ENCODE measurements at regions not wholly inside any gene's neighbourhood (a gene's known extent, or its start where the extent isn't known, plus 50 kb on each side); places are given as distances from the start of the nearest gene placed in this dataset.

DNA sequence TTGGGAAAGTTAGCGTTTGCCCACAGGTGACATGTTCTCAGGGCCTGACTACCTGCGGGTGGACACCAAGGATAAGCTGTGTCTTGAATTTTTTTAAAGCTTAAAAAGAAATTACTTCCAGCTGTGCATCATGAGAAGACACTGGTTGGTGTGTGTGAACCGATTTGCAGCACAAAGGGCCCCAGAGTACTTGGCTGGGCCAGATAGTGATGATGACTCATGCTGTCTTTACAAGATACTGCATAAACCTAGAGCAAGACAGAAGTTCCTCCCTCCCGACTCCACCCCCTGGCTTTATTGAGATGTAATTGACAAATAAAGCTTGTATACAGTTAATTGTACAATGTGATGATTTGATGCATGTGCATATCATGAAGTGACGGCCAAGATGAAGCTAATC is 212.8 kb downstream of the NXNL2 start:
- CTCF ChIA-PET, result no interaction called here
- Mint-ChIP-seq H3K4me1 (no peaks in the 10 kb centered on the region), H3K4me3 (no peak overlapping the region), H3K27ac (no peak overlapping the region), H3K36me3 (ENCODE audit: low read depth) (no peaks in the 10 kb centered on the region), H3K9me3 (peaks cover 5% of the 10 kb centered on the region), H3K27me3 (peaks cover 2% of the 10 kb centered on the region)
- no peak for DNase-seq
- POLR2A ChIA-PET, result no interaction called here
- intact Hi-C loops (cut with micrococcal nuclease), result no loop called here
- ATAC-seq (ENCODE audit: low read depth), result no peak
- TF ChIP-seq, protein P1, sequence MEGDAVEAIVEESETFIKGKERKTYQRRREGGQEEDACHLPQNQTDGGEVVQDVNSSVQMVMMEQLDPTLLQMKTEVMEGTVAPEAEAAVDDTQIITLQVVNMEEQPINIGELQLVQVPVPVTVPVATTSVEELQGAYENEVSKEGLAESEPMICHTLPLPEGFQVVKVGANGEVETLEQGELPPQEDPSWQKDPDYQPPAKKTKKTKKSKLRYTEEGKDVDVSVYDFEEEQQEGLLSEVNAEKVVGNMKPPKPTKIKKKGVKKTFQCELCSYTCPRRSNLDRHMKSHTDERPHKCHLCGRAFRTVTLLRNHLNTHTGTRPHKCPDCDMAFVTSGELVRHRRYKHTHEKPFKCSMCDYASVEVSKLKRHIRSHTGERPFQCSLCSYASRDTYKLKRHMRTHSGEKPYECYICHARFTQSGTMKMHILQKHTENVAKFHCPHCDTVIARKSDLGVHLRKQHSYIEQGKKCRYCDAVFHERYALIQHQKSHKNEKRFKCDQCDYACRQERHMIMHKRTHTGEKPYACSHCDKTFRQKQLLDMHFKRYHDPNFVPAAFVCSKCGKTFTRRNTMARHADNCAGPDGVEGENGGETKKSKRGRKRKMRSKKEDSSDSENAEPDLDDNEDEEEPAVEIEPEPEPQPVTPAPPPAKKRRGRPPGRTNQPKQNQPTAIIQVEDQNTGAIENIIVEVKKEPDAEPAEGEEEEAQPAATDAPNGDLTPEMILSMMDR (IDR thresholded peaks at IDR 0.05), result no peak

DNA sequence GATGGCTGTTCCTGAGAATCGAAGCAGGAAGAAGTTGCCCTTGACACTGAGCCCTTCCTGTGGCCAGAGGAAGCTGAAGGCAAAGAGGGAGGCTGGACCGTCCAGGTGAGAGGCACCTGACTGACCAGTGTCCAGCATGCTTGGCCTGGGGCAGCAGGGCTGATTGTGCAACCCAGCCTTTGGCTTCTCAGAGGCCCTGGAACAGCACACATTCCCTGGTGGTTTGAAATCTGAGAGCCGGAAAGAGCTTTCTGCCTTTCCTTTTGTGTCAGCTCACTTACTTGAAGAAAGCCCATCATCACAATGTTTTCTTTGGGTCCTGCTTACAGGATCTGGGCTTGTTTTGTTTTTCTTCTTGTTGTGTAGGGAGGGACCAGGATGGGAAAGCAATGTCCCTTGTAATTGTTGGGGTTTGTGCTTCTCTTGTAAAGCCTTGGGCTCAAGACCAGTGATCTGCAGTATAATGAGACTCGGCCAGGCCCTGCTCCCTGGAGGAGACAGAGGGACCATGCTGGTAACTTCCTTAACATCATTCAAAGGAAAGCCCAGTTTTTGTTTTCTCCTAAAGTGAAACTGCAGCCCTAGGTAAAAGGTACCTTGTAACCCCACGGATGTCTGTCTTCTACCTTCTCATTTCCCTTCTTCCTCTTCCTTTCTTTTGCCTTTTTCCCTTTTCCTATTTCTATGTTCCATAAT is 213.7 kb downstream of the NXNL2 start:
- Mint-ChIP-seq H3K27ac (no peak overlapping the region), H3K4me1 (no peaks in the 10 kb centered on the region), H3K27me3 (peaks cover 2% of the 10 kb centered on the region), H3K4me3 (no peak overlapping the region), H3K9me3 (peaks cover 5% of the 10 kb centered on the region), H3K36me3 (ENCODE audit: low read depth) (no peaks in the 10 kb centered on the region)
- CTCF ChIA-PET, result no interaction called here
- TF ChIP-seq, protein P1 (IDR thresholded peaks at IDR 0.05), result no peak
- POLR2A ChIA-PET, result no interaction called here
- intact Hi-C loops (cut with micrococcal nuclease), result no loop called here
- no peak for ATAC-seq (ENCODE audit: low read depth)
- DNase-seq, result no peak

DNA sequence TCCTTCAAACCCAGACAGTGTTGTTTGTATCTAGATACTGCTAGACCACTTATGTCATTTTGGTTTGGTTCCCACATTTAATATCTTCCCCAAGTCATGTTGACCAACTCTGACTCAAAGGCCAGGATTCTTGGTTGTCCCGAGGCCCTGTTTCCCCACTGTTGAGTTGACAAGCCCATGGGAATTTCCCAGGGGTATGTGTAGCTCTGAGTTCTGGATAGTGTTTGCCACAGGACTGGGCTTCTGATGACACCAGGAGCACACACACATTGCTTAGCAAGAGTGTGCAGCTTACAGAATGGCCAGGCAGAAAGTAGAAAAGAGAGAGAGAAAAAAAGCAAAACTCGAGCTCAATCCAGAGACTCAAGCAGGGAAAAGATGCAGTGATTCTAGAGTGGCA is 214.4 kb downstream of the NXNL2 start:
- intact Hi-C loops (cut with micrococcal nuclease), result no loop called here
- Mint-ChIP-seq H3K9me3 (peaks cover 5% of the 10 kb centered on the region), H3K27ac (no peak overlapping the region), H3K36me3 (ENCODE audit: low read depth) (no peaks in the 10 kb centered on the region), H3K4me3 (no peak overlapping the region), H3K27me3 (peaks cover 2% of the 10 kb centered on the region), H3K4me1 (no peaks in the 10 kb centered on the region)
- TF ChIP-seq, protein P1 (IDR thresholded peaks at IDR 0.05), result no peak
- ATAC-seq (ENCODE audit: low read depth) (no peak), DNase-seq (no peak)
- POLR2A ChIA-PET, result no interaction called here
- CTCF ChIA-PET, result no interaction called here

DNA sequence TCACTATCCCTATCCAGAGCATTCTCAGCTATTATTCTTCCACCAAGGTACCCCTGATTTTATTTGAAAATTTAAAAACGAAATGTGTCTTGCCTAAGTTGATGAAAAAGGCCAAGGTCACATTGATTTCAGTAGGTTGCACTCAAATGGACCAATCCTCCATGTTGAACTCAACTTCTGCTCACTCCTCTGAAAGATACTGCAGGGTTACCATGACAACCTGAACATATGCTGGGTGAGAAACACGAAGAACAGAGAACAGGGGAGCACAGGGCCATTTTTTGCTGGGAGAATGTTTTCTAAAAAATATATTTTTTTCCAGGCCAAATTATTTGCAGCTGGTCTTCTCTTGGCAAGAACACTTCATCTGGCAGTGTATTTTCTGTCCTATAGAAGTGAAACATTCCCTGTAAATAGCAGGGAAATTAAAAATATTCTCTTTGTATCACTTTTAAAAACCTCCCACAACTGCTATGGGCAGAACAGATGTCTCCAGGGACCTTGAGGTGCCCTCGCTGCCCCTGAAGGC is 215.9 kb downstream of the NXNL2 start:
- Mint-ChIP-seq H3K27me3 (peaks cover 2% of the 10 kb centered on the region), H3K4me3 (no peak overlapping the region), H3K27ac (no peak overlapping the region), H3K9me3 (peaks cover 5% of the 10 kb centered on the region), H3K4me1 (no peaks in the 10 kb centered on the region), H3K36me3 (ENCODE audit: low read depth) (no peaks in the 10 kb centered on the region)
- ChIA-PET POLR2A (no interaction called here), CTCF (no interaction called here)
- no peak for ATAC-seq (ENCODE audit: low read depth)
- no peak for DNase-seq
- intact Hi-C loops (cut with micrococcal nuclease), result no loop called here
- TF ChIP-seq, protein P1 (IDR thresholded peaks at IDR 0.05), result no peak

DNA sequence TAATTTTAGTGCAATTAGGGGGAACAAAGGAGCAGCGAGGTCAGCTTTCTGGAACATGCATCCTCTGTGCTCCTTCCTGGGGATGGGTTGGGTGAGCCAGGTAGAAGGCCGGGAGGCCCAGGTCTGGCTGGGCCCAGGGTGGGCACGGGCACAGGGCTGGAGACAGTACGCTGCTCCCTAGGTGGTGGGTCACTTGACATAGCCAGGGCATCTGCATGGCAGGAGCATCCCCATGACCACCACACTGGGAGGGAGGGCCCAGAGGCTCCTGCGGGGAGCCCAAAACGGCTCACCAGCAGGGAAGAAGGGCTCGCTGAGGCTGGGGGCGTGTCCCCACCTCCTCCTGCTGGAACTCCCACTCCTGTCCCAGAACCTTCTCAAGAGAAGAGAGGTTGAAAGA is 216.8 kb downstream of the NXNL2 start:
- intact Hi-C loops (cut with micrococcal nuclease), result no loop called here
- Mint-ChIP-seq H3K4me1 (no peaks in the 10 kb centered on the region), H3K36me3 (ENCODE audit: low read depth) (no peaks in the 10 kb centered on the region), H3K27ac (no peak overlapping the region), H3K9me3 (peaks cover 5% of the 10 kb centered on the region), H3K27me3 (no peaks in the 10 kb centered on the region), H3K4me3 (no peak overlapping the region)
- ChIA-PET POLR2A (no interaction called here), CTCF (no interaction called here)
- TF ChIP-seq, protein P1 (IDR thresholded peaks at IDR 0.05), result no peak
- DNase-seq, result no peak
- no peak for ATAC-seq (ENCODE audit: low read depth)
